RKO (cell line): ENCODE measurements at regions not wholly inside any gene's neighbourhood (a gene's known extent, or its start where the extent isn't known, plus 50 kb on each side); places are given as distances from the start of the nearest gene placed in this dataset.
A peak's percentile ranks its signal among the peaks of the same experiment; 100 is the strongest.
"Not testable (repeated sequence)": the region's sequence is repeated elsewhere in the genome, so short reads cannot be mapped to it uniquely, and the experiment has no call there.

Experiments used
- DNase-seq: peaks from one replicate; pipeline ENCODE4 v3.0.0-alpha.2; 2016; ENCODE audit warnings: low spot score

DNA sequence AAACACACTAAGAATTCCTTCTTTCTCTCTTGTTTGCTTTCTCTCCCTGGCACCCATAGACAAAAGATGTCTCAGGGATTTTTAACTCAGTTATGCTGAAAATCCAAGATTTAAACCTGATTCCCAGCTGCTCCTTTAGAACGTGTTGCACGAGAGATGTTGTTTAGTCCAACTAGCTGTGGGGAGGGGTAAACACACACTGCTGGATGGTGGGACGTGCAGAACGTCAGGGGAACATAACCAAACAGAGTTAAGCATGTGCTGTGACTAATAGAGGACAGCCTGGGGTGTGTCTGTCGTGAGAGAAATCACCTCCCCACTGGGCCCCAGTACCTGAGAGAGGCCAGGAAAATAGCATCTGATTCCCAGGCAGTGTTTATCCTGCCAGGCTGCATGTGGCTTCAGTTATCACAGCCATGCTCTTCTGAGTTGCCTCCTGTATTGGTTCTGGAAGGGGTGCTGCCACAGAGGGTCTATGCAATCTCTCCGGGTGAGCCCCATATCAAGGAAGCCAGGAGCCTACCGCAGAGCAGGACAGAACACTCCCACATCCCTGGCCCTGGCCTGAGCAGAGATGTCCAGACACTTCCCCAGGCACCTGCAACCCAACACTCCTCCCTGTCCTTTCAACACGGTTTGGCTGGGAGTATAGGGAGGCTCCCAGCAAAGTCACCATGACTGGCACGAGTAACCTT is 112.7 kb upstream of the EGLN3 start:
- DNase-seq = no peak

DNA sequence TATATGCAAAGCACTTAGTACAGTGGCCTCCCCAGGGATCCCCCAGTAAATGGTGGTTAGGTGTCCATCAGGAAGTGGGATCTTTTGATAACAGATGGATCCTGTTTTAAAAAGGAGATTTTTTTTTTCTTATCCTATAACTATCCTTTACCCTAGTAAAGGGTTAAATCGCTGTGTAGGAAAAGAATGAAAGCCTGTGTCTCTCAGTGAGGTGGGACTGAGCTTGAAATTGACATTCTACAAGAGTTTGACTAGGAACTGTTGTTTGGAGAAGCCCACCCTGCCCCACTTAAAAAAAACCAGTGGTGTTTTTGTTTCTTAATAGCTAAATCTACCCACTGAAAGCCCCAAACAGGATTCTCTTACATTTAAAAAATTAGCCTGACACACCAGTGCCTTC is 112.2 kb upstream of the EGLN3 start:
- no peak for DNase-seq

DNA sequence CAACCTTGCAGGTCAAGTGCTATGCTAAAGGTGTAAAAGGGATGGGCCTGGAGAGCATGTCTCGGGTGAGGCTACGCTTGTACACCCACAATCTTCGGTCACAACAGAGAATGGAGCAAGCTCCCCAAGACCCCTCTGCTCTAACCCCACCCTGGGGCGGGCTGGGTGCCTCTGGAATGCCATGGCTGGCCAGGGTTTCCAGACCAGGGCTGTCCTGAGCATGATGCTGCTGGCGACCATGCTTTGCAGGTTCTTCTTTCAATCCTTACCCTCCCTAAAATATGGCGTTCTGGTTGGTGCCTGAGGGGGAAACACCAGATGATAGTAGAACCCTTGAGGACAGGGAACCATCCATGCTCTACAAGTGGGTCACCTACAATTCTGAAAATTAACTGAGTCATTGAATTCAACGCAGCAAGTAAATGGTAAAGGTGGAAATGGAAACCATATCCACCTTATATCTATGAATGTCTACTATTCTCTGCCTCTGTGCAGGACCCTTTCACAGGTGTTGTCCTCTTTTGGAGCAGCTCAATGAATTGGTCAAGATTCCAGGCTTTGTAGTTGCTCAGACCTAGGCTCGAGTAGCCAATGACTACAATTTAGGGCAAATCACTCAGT is 111.6 kb upstream of the EGLN3 start:
- DNase-seq = no peak

DNA sequence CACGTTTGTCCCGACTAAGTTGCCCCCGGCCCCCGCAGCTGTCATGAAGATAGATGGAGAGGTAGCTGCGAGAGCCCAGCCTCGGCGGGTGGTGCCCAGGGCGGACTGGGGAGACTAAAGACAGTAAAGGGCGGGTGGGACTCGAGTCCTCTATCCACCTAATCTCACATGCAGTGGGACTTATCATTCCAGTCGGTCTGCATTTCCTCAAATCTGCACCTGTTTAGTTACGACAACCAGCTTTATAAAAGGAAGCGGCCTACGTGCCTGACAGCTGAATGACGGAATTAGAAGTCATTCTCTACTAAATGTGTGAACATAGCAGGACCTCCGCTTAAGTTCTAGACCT is 109.8 kb upstream of the EGLN3 start:
- DNase-seq = no peak

DNA sequence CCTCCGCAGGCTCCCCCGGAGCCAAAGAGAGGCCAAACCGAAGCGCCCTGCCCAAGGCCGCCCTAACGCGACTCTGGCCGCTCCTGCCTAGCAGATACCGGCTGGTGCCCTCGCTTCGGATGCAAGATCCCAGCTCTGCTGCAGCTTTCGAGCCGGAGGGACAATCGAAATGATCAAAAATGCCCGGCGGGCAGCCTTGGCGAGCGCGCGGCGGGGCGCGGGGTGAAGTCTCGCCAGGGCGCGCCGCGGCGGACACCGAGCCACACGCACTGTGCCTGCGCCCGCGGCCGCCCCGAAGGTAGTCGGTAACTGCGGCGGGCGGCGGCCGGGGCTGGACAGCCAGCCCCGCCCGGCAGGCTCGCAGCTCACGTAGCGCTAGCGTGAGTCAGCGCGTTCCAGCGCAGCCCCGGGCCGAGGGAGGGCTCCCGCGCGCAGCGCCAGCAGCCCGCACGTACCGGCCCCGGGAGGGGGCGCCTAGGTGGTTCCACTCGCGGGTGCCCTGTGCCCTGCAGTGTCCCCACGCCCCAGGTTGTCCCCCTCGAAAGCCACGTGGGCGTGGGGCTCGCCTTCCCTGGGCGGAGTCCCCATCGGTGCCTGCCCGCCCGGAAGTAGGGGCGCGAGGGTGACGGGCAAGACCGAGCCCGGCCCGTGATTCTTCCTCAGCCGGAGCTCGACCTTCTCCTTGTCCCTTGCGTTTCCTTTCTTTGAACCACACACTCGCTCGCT is 109.2 kb upstream of the EGLN3 start:
- peak; percentile 77 for DNase-seq

DNA sequence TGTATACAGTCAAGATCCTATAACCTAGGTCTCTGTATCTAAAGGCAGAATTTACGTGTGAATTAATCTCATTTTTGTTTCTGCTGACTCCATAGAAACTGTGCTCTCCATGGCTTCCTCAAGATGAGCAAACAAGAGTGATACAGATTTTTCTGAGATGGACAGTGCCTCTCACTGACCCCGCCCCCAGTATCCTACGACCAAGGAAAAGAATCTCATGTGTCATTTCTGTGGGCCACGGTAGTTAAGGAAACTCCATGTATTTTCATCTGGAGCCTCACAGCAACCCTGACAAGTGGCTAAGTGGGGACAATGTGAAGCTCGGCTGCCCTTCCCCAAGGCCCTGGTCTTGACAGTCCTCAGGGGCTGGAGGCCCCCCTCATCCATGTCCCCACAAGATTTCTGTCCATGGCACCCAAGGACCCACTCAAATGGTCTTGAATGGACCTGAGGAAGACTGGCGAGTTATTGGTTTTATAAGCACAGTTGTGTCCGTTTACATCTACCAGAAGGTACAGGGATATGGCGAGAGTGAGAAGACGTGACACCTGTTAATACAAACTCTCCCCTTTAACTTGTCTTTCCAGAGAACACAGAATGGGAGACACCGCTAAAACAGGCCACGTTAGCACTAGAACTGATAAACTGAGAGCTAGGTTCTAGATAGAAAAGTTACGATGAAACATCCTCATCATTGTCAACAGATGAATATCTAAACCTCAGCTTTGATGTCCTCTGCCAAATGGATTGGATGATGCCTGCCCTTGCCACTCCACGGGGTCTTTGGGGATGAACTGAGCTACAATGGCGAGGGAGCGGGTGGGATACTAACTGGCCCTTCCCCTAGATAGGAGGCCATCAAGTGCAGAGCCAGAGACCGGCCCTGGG is 108.4 kb upstream of the EGLN3 start:
- DNase-seq = peak; percentile 16

DNA sequence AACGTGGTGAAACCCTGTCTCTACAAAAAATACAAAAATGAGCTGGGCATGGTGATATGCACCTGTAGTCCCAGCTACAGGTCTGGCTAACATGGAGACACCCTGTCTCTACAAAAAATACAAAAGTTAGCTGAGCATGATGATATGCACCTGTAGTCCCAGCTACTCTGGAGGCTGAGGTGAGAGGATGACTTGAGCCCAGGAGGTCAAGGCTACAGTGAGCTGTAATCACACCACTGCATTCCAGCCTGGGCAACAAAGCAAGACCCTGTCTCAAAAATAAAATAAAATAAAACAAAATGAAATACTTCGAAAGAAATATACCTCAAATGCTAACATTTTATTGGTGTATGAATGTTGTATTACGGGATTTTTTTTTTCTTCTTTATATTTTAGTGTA is 107.6 kb upstream of the EGLN3 start:
- DNase-seq = no peak

DNA sequence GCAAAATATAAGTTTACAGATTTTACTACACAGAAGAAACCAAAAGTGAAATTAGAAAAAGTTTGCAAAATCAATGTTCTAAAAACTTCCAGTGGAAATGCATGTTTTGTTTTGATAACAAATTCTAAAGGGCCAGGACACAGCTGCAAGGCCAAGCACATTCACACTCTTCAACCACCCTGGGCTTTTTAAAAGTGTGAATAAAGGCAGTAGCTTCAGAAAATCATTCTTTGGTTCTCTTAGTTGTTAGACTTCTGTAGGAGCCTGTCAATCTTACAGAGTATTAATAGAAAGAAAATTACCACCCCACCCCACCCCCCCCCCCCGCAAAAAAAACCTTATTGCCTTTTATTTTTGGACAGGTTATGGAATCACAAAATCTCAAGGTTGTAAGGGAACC is 105.2 kb upstream of the EGLN3 start:
- DNase-seq = no peak

DNA sequence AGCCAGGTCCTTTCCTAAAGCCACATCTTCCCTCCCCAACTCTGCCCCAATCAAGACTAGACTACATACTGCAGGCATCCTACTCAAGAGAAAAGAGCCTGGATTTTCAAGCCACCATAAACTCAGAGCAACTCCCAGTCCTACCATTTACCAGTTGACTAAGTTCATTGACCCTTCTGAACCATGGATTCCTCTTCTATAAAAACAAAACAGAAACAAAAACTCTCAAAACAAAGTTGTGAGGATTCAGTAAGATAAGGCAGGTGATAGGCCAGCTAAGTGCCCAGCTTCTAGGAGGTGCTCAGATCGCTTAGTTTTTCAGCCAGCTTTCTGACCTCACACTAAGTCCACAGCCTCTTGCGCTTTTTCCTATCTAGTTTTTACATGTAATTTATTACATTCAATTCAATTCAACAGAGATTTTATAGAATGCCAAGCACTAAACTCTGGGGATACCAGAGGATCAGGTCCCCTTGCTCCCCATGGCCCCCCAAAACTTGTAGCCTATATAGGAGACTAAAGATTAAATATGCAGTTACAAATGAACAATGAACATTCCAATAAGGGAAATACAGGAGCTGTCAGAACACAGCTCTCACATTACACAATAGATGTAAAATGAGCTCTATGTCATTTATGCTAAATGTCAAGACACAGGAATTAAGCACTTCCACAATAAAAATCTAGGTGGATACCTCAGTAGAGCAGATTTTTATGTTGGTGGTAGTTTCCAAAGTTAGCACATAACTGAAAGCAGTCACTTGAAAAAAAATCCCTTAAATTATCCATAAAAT is 104.5 kb upstream of the EGLN3 start:
- DNase-seq = no peak

DNA sequence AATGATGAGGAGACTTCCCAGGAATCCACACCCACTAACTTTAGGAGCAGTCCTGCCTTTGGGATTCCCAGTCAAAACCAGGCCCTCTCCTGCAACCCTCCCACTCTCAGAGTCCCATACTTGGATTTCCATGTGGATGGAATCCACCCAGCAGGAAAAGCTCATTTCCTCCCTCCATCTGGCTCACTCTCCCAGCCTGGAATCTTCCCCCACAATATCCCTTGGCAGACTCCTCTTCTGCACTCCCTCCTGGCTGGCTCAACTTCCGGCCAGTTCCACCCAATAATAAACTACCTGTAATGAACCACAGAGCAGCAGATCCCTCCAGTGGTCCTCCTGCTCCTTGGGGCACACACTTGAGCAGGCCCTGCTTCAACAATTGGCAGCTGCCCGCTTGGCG is 102.8 kb upstream of the EGLN3 start:
- DNase-seq = no peak

DNA sequence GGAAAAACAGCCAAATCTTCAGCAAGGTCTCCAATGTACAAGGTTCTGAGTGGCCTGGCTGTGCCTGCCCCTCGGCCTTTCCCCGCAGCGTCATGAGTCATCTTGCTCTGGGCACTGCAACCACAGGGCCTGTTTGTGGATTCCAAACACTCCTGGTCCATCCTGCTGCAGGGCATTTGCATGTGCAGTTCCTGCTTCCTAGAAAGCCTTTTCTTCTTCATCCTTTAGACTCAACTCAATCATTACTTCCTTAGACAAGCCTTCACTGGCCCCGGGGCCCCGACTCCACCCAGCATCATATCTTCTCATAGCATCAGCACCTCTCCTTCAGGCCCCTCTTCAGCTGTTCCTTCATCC is 101.8 kb upstream of the EGLN3 start:
- peak; percentile 7 for DNase-seq

DNA sequence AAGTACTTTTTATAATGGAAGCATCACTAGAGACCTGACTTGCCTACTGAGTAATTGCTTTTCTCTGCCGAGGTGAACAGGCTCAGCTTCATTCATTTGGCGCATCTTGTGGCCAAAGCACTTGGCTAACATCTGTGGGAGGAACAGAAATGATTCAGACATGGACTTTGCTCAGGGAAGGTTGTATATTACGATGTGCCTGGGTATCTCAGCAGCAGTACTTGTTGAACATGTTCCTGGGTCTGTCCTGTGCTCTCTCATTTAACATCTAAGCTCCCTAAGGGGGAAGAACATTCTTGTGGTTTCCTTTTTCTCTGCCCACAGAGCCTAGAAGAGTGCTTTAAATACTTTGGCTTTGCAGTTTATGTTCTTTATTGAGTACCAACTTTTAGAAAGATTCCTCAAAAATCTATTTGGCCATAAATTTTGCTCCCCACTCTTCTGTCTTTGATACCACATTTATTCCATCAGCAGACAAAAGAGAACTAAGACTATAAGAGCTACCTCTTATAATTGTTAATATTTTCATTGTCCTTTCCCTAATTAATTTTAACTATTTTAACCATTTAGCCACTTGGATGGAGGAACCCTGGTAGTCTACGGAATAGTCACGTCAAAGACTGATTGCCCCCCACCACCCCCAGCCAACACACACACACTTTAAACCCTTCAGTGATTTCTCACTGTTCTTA is 101.2 kb upstream of the EGLN3 start:
- DNase-seq = peak; percentile 55

DNA sequence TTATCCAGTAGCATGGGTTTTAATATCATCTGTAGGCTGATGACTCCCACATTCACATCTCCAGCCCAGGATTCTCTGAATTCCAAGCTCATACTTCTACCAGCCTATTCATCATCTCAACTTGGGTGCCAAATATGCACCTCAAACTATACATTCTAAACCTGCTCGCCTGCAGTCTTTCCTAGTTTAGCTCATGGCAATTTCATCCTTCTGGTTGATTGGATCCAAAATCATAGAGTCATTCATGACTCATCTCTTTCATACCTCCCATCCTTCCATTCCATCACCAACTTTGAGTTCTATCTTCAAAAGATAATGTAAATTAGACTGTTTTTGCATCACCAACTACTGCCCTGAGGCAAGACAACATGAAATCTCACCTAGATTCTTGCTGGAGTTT is 99.7 kb upstream of the EGLN3 start:
- no peak for DNase-seq

DNA sequence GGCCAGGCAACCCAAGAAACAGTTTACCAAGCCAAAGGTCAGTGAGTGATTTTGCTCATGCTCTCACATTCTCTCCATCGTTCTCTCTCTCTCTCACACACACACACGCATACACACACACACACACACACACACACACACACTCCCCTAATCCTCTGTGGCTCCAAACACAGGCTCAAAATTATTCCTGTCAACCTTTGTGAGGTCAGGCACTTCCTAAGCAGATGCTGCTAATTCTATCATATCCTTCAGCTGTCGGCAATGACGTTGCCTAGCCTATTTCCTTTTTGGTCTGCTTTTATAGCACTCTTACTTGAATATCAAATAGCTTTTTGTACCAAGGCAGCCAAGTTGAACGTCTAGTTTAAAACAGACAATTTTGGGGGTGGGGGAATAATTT is 98.9 kb upstream of the EGLN3 start:
- no peak for DNase-seq

DNA sequence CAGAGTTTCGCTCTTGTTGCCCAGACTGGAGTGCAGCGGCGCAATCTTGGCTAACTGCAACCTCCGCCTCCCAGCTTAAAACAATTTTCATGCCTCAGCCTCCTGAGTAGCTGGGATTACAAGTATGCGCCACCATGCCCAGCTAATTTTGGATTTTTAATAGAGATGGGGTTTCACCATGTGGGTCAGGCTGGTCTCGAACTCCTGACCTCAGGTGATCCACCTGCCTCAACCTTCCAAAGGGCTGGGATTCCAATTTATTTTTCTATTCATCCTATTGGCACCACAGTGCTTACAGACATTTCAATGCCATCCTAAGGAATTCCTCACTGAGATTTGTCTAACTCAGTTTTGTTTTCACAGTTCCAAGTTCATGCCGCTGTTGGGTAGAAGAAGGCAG is 98.3 kb upstream of the EGLN3 start:
- not testable (repeated sequence) for DNase-seq

DNA sequence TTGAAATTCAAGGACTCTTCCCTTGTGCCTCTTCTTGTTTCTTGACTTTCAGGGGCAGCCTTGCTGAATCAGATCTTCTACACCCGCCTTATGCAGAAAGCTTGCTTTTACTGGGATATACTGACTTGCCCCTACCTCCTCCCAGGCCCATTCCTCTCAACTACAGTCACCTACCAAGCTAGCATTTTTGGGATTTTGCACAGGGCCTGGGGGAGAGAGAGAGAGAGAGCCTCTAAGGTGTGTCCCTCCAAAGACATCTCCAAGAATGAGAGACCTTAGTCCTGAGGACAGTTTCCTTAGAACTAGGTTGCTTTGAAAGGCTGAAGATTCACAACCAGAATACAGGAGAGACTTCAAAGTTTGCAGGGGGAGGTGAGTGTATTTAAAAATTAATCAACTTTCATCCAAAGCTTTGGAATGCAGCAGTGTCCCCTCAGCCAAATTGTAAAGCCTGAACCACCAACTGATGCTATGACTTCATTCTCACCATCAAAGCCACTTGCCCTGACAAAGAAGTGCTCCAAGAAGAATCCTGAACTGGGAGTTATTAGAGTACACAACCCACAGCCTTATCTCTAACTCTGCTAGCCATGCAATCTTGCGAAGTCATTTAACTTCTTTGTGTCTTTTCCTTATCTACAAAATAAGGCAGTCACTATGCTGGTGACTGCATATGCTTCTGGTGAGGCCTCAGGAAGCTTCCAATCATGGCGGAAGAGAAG is 96.1 kb upstream of the EGLN3 start:
- DNase-seq = no peak

DNA sequence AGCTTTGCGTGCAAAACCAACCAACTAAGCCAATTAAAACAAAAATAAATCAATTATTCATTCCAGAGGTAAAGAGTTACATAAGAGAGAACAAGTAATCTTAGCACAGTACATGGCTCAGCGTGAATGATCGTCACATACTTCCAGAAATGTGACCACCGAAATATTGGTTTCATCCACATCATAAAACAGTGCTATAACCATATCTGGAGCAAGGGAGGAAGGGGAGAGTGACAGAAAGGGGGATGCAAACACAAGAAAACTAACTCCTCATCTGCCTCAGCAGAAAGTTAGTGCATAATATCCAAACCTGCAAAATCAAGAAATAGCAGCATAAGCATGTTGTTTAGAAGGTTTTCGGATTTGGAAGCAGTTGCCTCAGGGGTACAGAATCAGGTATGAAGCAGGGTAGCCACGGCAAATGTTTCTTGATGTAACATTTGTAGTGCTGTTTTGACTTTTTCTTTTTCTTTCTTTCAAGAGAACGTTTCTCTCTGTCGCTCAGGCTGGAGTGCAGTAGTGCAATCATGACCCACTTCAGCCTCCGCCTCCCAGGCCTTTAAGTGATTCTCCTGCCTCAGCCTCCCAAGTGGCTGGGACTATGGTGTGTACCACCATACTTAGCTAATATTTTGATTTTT is 93.9 kb upstream of the EGLN3 start:
- DNase-seq = no peak

DNA sequence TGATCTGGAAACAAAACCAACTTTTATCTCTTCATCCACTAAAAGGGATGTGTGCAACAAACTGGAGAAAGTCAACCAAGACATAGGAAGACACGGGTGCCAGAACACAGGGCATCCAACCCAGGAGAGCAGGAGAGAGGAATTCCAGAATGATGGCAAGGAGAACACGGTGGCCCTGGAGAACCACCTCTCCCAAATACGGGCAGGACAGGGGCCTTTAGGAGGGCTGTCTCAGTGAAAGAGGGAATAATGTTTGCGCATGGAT is 93.4 kb upstream of the EGLN3 start:
- no peak for DNase-seq

DNA sequence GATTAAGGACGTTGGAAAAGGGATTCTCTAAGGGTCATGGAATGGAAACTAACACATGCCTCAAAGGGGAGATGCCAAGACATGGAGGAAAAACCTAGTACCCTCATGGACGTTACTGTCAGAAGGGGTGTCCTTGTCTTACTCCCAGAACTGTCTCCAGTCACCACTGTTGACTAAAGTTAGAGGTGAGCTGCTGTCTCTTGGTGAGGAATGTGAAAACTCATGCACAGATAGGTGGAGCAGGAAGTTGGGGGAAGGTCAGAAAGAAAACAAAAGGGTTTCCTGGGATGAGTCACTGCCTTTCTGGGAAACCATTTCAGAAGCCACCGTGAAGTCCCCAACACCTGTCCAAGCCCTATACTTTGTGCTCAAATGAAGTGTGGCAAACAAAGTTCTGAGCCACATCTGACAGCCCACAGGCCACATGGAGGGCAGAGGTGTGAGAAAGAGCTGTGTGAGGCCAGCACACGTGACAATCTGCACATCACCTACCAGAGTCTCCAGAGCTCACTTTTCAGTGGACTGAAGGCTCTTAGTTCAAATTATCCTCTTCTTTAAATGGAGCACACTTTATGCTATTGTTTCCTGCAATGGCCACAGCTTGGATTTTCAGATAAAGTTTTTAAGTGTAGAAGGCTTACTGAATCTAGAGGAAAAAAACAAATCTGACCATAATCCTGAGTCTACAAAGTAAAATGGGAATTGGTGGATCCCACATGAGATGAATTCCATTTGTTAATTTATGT is 92.9 kb upstream of the EGLN3 start:
- no peak for DNase-seq

DNA sequence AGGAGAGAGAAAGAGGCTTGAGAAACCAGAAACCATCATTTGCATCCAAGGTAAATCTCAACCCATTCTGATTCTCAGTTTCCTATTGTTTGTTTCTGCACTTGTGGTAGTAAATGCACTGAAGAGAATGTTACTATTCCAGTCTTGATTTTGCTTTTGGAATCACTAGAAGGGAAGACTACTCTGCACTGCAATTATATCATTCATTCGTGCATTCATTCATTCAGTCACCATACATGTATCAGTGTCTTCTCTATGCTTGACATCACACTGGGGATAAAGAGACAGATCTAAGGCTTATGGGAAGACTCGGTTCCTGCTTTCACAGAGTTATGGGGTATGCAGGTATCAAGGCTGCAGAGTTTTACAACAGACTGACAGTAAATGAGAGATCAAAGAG is 90.3 kb upstream of the EGLN3 start:
- no peak for DNase-seq
